ENCODE measurements at regions not wholly inside any gene's neighbourhood (a gene's known extent, or its start where the extent isn't known, plus 50 kb on each side); places are given as distances from the start of the nearest gene placed in this dataset.
A peak's percentile ranks its signal among the peaks of the same experiment; 100 is the strongest.
"Not testable (repeated sequence)": the region's sequence is repeated elsewhere in the genome, so short reads cannot be mapped to it uniquely, and the experiment has no call there.

- no peak for DNase-seq
Observed at GRCh38 chr2:207371877-207372276, 157.9 kb upstream of the CREB1 start.

GRCh38 chr2:207372483-207372882 lies 157.3 kb upstream of the CREB1 start:
- DNase-seq: no peak

- no peak for DNase-seq
Observed at GRCh38 chr2:207375207-207375875, 154.4 kb upstream of the CREB1 start.

- not testable (repeated sequence) for DNase-seq
Observed at GRCh38 chr2:207378620-207379019, 151.1 kb upstream of the CREB1 start.

GRCh38 chr2:207385076-207385475 lies 144.7 kb upstream of the CREB1 start:
- DNase-seq: no peak

- DNase-seq: no peak
Observed at GRCh38 chr2:207385903-207386302, 143.9 kb upstream of the CREB1 start.

- DNase-seq: no peak
Observed at GRCh38 chr2:207387001-207387571, 142.7 kb upstream of the CREB1 start.

- DNase-seq: no peak
Observed at GRCh38 chr2:207390302-207391095, 139.3 kb upstream of the CREB1 start.

GRCh38 chr2:207394203-207394781 lies 135.5 kb upstream of the CREB1 start:
- DNase-seq: no peak

GRCh38 chr2:207394812-207395534 lies 134.8 kb upstream of the CREB1 start:
- DNase-seq: peak in 1 of 5 donors; percentile 41

GRCh38 chr2:207395535-207396251 lies 134.1 kb upstream of the CREB1 start:
- DNase-seq: no peak

GRCh38 chr2:207397917-207398655 lies 131.7 kb upstream of the CREB1 start:
- DNase-seq: no peak

- no peak for DNase-seq
Observed at GRCh38 chr2:207399301-207399700, 130.5 kb upstream of the CREB1 start.

- no peak for DNase-seq
Observed at GRCh38 chr2:207401338-207401737, 128.4 kb upstream of the CREB1 start.

- no peak for DNase-seq
Observed at GRCh38 chr2:207403141-207403540, 126.6 kb upstream of the CREB1 start.

GRCh38 chr2:207403950-207404349 lies 125.8 kb upstream of the CREB1 start:
- no peak for DNase-seq

GRCh38 chr2:207405150-207405549 lies 124.6 kb upstream of the CREB1 start:
- DNase-seq: no peak

- DNase-seq: no peak
Observed at GRCh38 chr2:207408086-207408794, 121.5 kb upstream of the CREB1 start.

GRCh38 chr2:207409517-207409916 lies 120.2 kb upstream of the CREB1 start:
- no peak for DNase-seq

GRCh38 chr2:207412787-207413310 lies 116.9 kb upstream of the CREB1 start:
- peak in 1 of 5 donors; percentile 3 for DNase-seq
